HEK293 (cell line): ENCODE measurements at regions not wholly inside any gene's neighbourhood (a gene's known extent, or its start where the extent isn't known, plus 50 kb on each side); places are given as distances from the start of the nearest gene placed in this dataset.

Experiments used
- CTCF ChIA-PET: fragments of 350-600 bp; formaldehyde crosslinking; extraction: SDS; loops from one replicate; lab custom pipeline; 2021; ENCODE audit warnings: antibody characterized with exemption; lab: Yijun Ruan, JAX
- POLR2A ChIA-PET: fragments of 300-600 bp; formaldehyde crosslinking; extraction: SDS; loops from one replicate; lab custom pipeline; 2020; ENCODE audit warnings: antibody characterized with exemption, inconsistent platforms; lab: Yijun Ruan, JAX
- H3K27ac ChIP-seq: fragments of 200-500 bp; sonication (Bioruptor generic); 2 replicates; pipeline ENCODE4 v1.5.1; 2014; ENCODE audit warnings: low read depth, low read length, control low read depth, inconsistent platforms; ENCODE audit errors: extremely low read depth
- H3K36me3 ChIP-seq, 2 experiments: fragments of 200-500 bp in 1 of 2; sonication (Bioruptor generic) in 1 of 2; 1 replicate in 1 of 2; 2 replicates in 1 of 2; pipeline ENCODE4 v1.5.1; 2014 to 2017; ENCODE audit warnings: inconsistent platforms in 2 of 2, low read length in 2 of 2; ENCODE audit not compliant: control insufficient read depth in 2 of 2, insufficient read depth in 1 of 2
- H3K4me1 ChIP-seq: fragments of 200-500 bp; sonication (Bioruptor generic); 2 replicates; pipeline ENCODE4 v1.5.1; 2014; ENCODE audit warnings: mild to moderate bottlenecking, low read length, inconsistent platforms; ENCODE audit not compliant: control insufficient read depth, insufficient read depth
- H3K4me3 ChIP-seq: 2 replicates; pipeline ENCODE4 v1.5.1; 2011; ENCODE audit warnings: low read depth, mild to moderate bottlenecking, control low read depth, low read length, moderate library complexity
- H3K9me3 ChIP-seq: fragments of 200-500 bp; sonication (Bioruptor generic); 2 replicates; pipeline ENCODE4 v1.5.1; 2014; ENCODE audit warnings: low read depth, low read length, inconsistent platforms; ENCODE audit not compliant: control insufficient read depth, insufficient read depth
- ATF2 ChIP-seq: fragments of 450-650 bp; formaldehyde crosslinking; IDR thresholded peaks from 2 replicates; pipeline ENCODE4 v1.5.1; 2016; ENCODE audit warnings: missing biosample characterization, missing genetic modification characterization, low read depth
- HOXD13 ChIP-seq: sonication (generic); formaldehyde crosslinking; IDR thresholded peaks from 2 replicates; pipeline ENCODE4 v1.8.0; 2022; ENCODE audit warnings: missing genetic modification reagents, borderline replicate concordance
- PATZ1 ChIP-seq: fragments of 450-650 bp; formaldehyde crosslinking; IDR thresholded peaks from 2 replicates; pipeline ENCODE4 v1.5.1; 2016; ENCODE audit warnings: missing biosample characterization, missing genetic modification characterization
- PRDM4 ChIP-seq: fragments of 450-650 bp; formaldehyde crosslinking; IDR thresholded peaks from 2 replicates; pipeline ENCODE4 v1.5.1; 2017; ENCODE audit warnings: missing biosample characterization, missing genetic modification characterization
- TSHZ1 ChIP-seq: fragments of 450-650 bp; formaldehyde crosslinking; IDR thresholded peaks from 2 replicates; pipeline ENCODE4 v1.5.1; 2016; ENCODE audit warnings: missing biosample characterization, missing genetic modification characterization, borderline replicate concordance
- WT1 ChIP-seq: fragments of 450-650 bp; formaldehyde crosslinking; IDR thresholded peaks from 2 replicates; pipeline ENCODE4 v1.5.1; 2016; ENCODE audit warnings: missing biosample characterization, missing genetic modification characterization
- ZNF175 ChIP-seq: fragments of 450-650 bp; formaldehyde crosslinking; IDR thresholded peaks from 2 replicates; pipeline ENCODE4 v1.5.1; 2016; ENCODE audit warnings: missing biosample characterization, missing genetic modification characterization
- ZNF223 ChIP-seq: fragments of 450-650 bp; formaldehyde crosslinking; IDR thresholded peaks from 2 replicates; pipeline ENCODE4 v1.5.1; 2016; ENCODE audit warnings: missing biosample characterization, missing genetic modification characterization
- ZNF37A ChIP-seq: fragments of 450-650 bp; IDR thresholded peaks from 2 replicates; pipeline ENCODE4 v1.5.1; 2018; ENCODE audit warnings: missing biosample characterization, missing genetic modification characterization
- ZNF394 ChIP-seq: fragments of 450-650 bp; formaldehyde crosslinking; IDR thresholded peaks from 2 replicates; pipeline ENCODE4 v1.5.1; 2016; ENCODE audit warnings: missing biosample characterization, missing genetic modification characterization, mild to moderate bottlenecking, moderate library complexity, borderline replicate concordance
- ZNF426 ChIP-seq: fragments of 450-650 bp; formaldehyde crosslinking; IDR thresholded peaks from 2 replicates; pipeline ENCODE4 v1.5.1; 2017; ENCODE audit warnings: missing biosample characterization, missing genetic modification characterization, mild to moderate bottlenecking, inconsistent platforms, moderate library complexity
- ZNF544 ChIP-seq: fragments of 450-650 bp; formaldehyde crosslinking; IDR thresholded peaks from 2 replicates; pipeline ENCODE4 v1.5.0; 2017; ENCODE audit warnings: missing biosample characterization, missing genetic modification characterization
- ZNF837 ChIP-seq: fragments of 450-650 bp; formaldehyde crosslinking; IDR thresholded peaks from 2 replicates; pipeline ENCODE4 v1.5.1; 2016; ENCODE audit warnings: missing biosample characterization, missing genetic modification characterization
- ZSCAN18 ChIP-seq: fragments of 450-650 bp; formaldehyde crosslinking; IDR thresholded peaks from 2 replicates; pipeline ENCODE4 v1.5.1; 2016; ENCODE audit warnings: missing biosample characterization, missing genetic modification characterization
- ZSCAN30 ChIP-seq: fragments of 450-650 bp; IDR thresholded peaks from 2 replicates; pipeline ENCODE4 v1.5.1; 2018; ENCODE audit warnings: missing biosample characterization, mild to moderate bottlenecking, missing genetic modification characterization, moderate library complexity
- ZXDB ChIP-seq: fragments of 450-650 bp; formaldehyde crosslinking; IDR thresholded peaks from 2 replicates; pipeline ENCODE4 v1.5.1; 2016; ENCODE audit warnings: missing biosample characterization, missing genetic modification characterization

GRCh38 chr11:92441443-92441726, 216.8 kb downstream of the FAT3 start:
- Histone ChIP-seq H3K4me1 (no peaks in the 10 kb centered on the region), H3K36me3 (no peaks in the 10 kb centered on the region), H3K27ac (no peak overlapping the region), H3K4me3 (no peak overlapping the region), H3K9me3 (no peaks in the 10 kb centered on the region)
- ChIA-PET POLR2A (no interaction called here), CTCF (interaction anchor here (0.6 kb wide), 1 partner anchor 296 kb away, joined by 3 read pairs; no protein-coding TSS in a partner anchor)
- TF ChIP-seq ZNF394 (tag by site-specific recombination) (no peak), ZNF223 (no peak), HOXD13 (CRISPR knock-in tag) (no peak), WT1 (no peak), ZNF426 (tag by site-specific recombination) (no peak)

- CTCF ChIA-PET: no interaction called here
- POLR2A ChIA-PET: interaction anchor here (0.6 kb wide), 1 partner anchor 10 kb away, joined by 3 read pairs; no protein-coding TSS in a partner anchor
- TF ChIP-seq ZNF175 (tag by site-specific recombination) (no peak), ZSCAN30 (tag by site-specific recombination) (no peak), TSHZ1 (tag by site-specific recombination) (no peak), ZXDB (no peak), PATZ1 (no peak), PRDM4 (tag by site-specific recombination) (no peak), ZNF37A (tag by site-specific recombination) (no peak), ZSCAN18 (tag by site-specific recombination) (no peak), ZNF837 (tag by site-specific recombination) (no peak), ATF2 (tag by site-specific recombination) (no peak), ZNF544 (tag by site-specific recombination) (no peak)
Measured at GRCh38 chr11:92443199-92443598, 218.6 kb downstream of the FAT3 start.

More at GRCh38 chr11:92443199-92443598, 218.6 kb downstream of the FAT3 start:
- no peaks in the 10 kb centered on the region for H3K36me3 ChIP-seq
- no peaks in the 10 kb centered on the region for H3K4me1 ChIP-seq
- no peaks in the 10 kb centered on the region for H3K9me3 ChIP-seq
- no peak overlapping the region for H3K4me3 ChIP-seq
- no peak overlapping the region for H3K27ac ChIP-seq
